CD14-positive monocyte (primary cell): ENCODE measurements at regions not wholly inside any gene's neighbourhood (a gene's known extent, or its start where the extent isn't known, plus 50 kb on each side); places are given as distances from the start of the nearest gene placed in this dataset.
A peak's percentile ranks its signal among the peaks of the same experiment; 100 is the strongest.

ENCODE experiments used
- DNase-seq, 3 donors: peaks; one replicate each; pipeline ENCODE4 v3.0.0-alpha.2; 2011 to 2022
- H2AFZ ChIP-seq: 2 replicates; pipeline ENCODE4 v1.6.0; 2012; ENCODE audit warnings: mild to moderate bottlenecking, low read depth, low read length, inconsistent platforms; ENCODE audit not compliant: insufficient read depth, poor library complexity, severe bottlenecking
- H3K27ac ChIP-seq, 2 donors: 1 replicate in 1 of 2; 2 replicates in 1 of 2; pipeline ENCODE4 v1.5.1; 2012 to 2013; ENCODE audit warnings: low read length in 2 of 2, control low read depth in 1 of 2, inconsistent platforms in 1 of 2, low read depth in 1 of 2, mild to moderate bottlenecking in 1 of 2
- H3K27me3 ChIP-seq, 2 donors: one replicate each; pipeline versions ENCODE4 v1.6.0 to v1.6.1; 2011 to 2013; ENCODE audit warnings: low read length in 2 of 2; ENCODE audit not compliant: control insufficient read depth in 2 of 2, insufficient read depth in 2 of 2
- H3K36me3 ChIP-seq, 2 donors: replicated peaks in 1 of 2; 1 replicate in 1 of 2; 2 replicates in 1 of 2; pipeline versions ENCODE4 v1.5.1 to v1.6.1; 2012 to 2013; ENCODE audit warnings: low read length in 2 of 2, control low read depth in 1 of 2, inconsistent platforms in 1 of 2, mild to moderate bottlenecking in 1 of 2; ENCODE audit not compliant: insufficient read depth in 2 of 2, control insufficient read depth in 1 of 2
- H3K4me1 ChIP-seq, 2 donors: 1 replicate in 1 of 2; 2 replicates in 1 of 2; pipeline versions ENCODE4 v1.5.1 to v1.6.1; 2012 to 2013; ENCODE audit warnings: low read length in 2 of 2, control low read depth in 1 of 2, inconsistent platforms in 1 of 2, mild to moderate bottlenecking in 1 of 2, moderate library complexity in 1 of 2; ENCODE audit not compliant: insufficient read depth in 2 of 2, control insufficient read depth in 1 of 2
- H3K4me2 ChIP-seq: replicated peaks from 2 replicates; pipeline ENCODE3; 2012; ENCODE audit warnings: low read length, moderate library complexity, mild to moderate bottlenecking; ENCODE audit not compliant: poor library complexity, severe bottlenecking; ENCODE audit errors: extremely low read depth
- H3K4me3 ChIP-seq, 3 experiments: fragments of 200-600 bp in 1 of 3; sonication (generic) in 1 of 3; replicated peaks in 1 of 3; 1 replicate in 2 of 3; 2 replicates in 1 of 3; pipeline ENCODE4 v1.5.1; 2011 to 2013; ENCODE audit warnings: low read length in 3 of 3, mild to moderate bottlenecking in 3 of 3, control low read depth in 2 of 3, low read depth in 2 of 3, inconsistent platforms in 1 of 3, moderate library complexity in 1 of 3
- H3K79me2 ChIP-seq: 2 replicates; pipeline ENCODE4 v1.6.0; 2012; ENCODE audit warnings: mild to moderate bottlenecking, control low read depth, inconsistent platforms, low read length, moderate library complexity; ENCODE audit not compliant: insufficient read depth
- H3K9ac ChIP-seq: 2 replicates; pipeline ENCODE4 v1.6.0; 2017; ENCODE audit warnings: low read length, mild to moderate bottlenecking; ENCODE audit not compliant: insufficient read depth, poor library complexity, severe bottlenecking
- H3K9me3 ChIP-seq, 2 donors: replicated peaks in 1 of 2; 1 replicate in 1 of 2; 2 replicates in 1 of 2; pipeline versions ENCODE4 v1.5.1 to v1.6.1; 2012 to 2013; ENCODE audit warnings: low read length in 2 of 2, control low read depth in 1 of 2; ENCODE audit not compliant: control insufficient read depth in 1 of 2, insufficient read depth in 1 of 2
- H4K20me1 ChIP-seq: 2 replicates; pipeline ENCODE4 v1.6.0; 2012; ENCODE audit warnings: mild to moderate bottlenecking, low read length, control low read depth, moderate library complexity; ENCODE audit not compliant: insufficient read depth
- H3K27ac Mint-ChIP-seq, 7 donors: one replicate each; pipeline ENCODE4 v1.8.0; 2020; ENCODE audit warnings: mild to moderate bottlenecking in 7 of 7, mixed read lengths in 7 of 7, moderate library complexity in 6 of 7, inconsistent platforms in 2 of 7
- H3K27me3 Mint-ChIP-seq, 3 donors: one replicate each; pipeline ENCODE4 v1.8.0; 2021 to 2022; ENCODE audit warnings: low read depth in 3 of 3, mild to moderate bottlenecking in 3 of 3, mixed read lengths in 3 of 3, moderate library complexity in 3 of 3, inconsistent platforms in 1 of 3
- H3K36me3 Mint-ChIP-seq, 2 donors: one replicate each; pipeline ENCODE4 v1.8.0; 2020; ENCODE audit warnings: mixed read lengths in 2 of 2, inconsistent platforms in 1 of 2, mild to moderate bottlenecking in 1 of 2
- H3K4me1 Mint-ChIP-seq: one replicate; pipeline ENCODE4 v1.8.0; 2020; ENCODE audit warnings: mild to moderate bottlenecking, mixed read lengths
- H3K4me3 Mint-ChIP-seq, 2 donors: one replicate each; pipeline ENCODE4 v1.8.0; 2020; ENCODE audit warnings: mild to moderate bottlenecking in 2 of 2, mixed read lengths in 2 of 2, moderate library complexity in 1 of 2
- H3K9me3 Mint-ChIP-seq, 7 donors: one replicate each; pipeline ENCODE4 v1.8.0; 2020 to 2022; ENCODE audit warnings: mixed read lengths in 7 of 7, mild to moderate bottlenecking in 6 of 7, moderate library complexity in 6 of 7, inconsistent platforms in 2 of 7
- CTCF ChIP-seq: fragments of 200-600 bp; IDR thresholded peaks from one replicate; pipeline ENCODE4 v1.8.0; 2022; ENCODE audit warnings: antibody characterized with exemption, mild to moderate bottlenecking
- WGBS: methylation state at CpG from one replicate; pipeline ENCODE4 v1.1.5; 2013; ENCODE audit warnings: missing lambda C conversion rate; ENCODE audit not compliant: insufficient coverage; 5-methylcytosine and 5-hydroxymethylcytosine counted together
- intact Hi-C, 2 donors: fragments of 100-400 bp; cut with micrococcal nuclease; formaldehyde crosslinking; loops; one replicate each; pipeline versions ENCODE4 v1.15.0 to v1.15.1; 2023

GRCh38 chr13:31045286-31046081 is 113.0 kb downstream of the TEX26 start:
- Mint-ChIP-seq H3K9me3 (peaks cover 0 to 5% (median 0%) of the 10 kb centered on the region in 7 donors), H3K4me1 (peaks cover 12% of the 10 kb centered on the region), H3K4me3 (peak overlapping the region; percentile 32 to 56), H3K36me3 (no peaks in the 10 kb centered on the region), H3K27ac (peak overlapping the region in 6 of 7 donors; percentile 41 to 90 (median 80)), H3K27me3 (peaks cover 19 to 27% (median 22%) of the 10 kb centered on the region in 3 donors)
- Histone ChIP-seq H3K4me3 (no peak overlapping the region), H3K9ac (peak overlapping the region; percentile 2), H3K9me3 (no peaks in the 10 kb centered on the region), H4K20me1 (no peaks in the 10 kb centered on the region), H2AFZ (peak overlapping the region; percentile 24), H3K79me2 (no peaks in the 10 kb centered on the region), H3K4me1 (peaks cover 20 to 31% of the 10 kb centered on the region in 2 donors), H3K36me3 (no peaks in the 10 kb centered on the region), H3K27me3 (peaks cover 3 to 12% of the 10 kb centered on the region in 2 donors), H3K4me2 (peak overlapping the region; percentile 33), H3K27ac (peak overlapping the region in 1 of 2 donors; percentile 75)
- WGBS = 2% methylated on average over 5 of the region's 11 CpGs
- no peak for TF ChIP-seq CTCF
- intact Hi-C loops = loop anchor here in 1 of 2 donors (10.0 kb wide), 1 partner anchor 171 kb away; no protein-coding TSS in a partner anchor
- DNase-seq = peak; percentile 71 to 88 (median 82)

GRCh38 chr13:31044364-31045285 is 112.2 kb downstream of the TEX26 start:
- H3K4me3 ChIP-seq = no peak overlapping the region

More at GRCh38 chr13:31044364-31045285, 112.2 kb downstream of the TEX26 start:
- intact Hi-C loops = loop anchor here in 1 of 2 donors (10.0 kb wide), 1 partner anchor 170 kb away; no protein-coding TSS in a partner anchor
- H3K27me3 ChIP-seq = peaks cover 3 to 18% of the 10 kb centered on the region in 2 donors
- 5% methylated on average over 10 of the region's 18 CpGs for WGBS
- no peaks in the 10 kb centered on the region for H3K79me2 ChIP-seq
- no peaks in the 10 kb centered on the region for H3K9me3 ChIP-seq
- H3K9ac ChIP-seq = peak overlapping the region; percentile 2
- no peaks in the 10 kb centered on the region for H4K20me1 ChIP-seq
- TF ChIP-seq CTCF = peak; percentile 95
- H3K27ac ChIP-seq = peak overlapping the region in 1 of 2 donors; percentile 75
- peak overlapping the region; percentile 23 for H2AFZ ChIP-seq
- Mint-ChIP-seq H3K27ac (peak overlapping the region in 3 of 7 donors; percentile 11 to 90 (median 33)), H3K9me3 (peaks cover 0 to 8% (median 2%) of the 10 kb centered on the region in 7 donors), H3K27me3 (peaks cover 18 to 34% (median 24%) of the 10 kb centered on the region in 3 donors), H3K36me3 (no peaks in the 10 kb centered on the region), H3K4me1 (peaks cover 12% of the 10 kb centered on the region), H3K4me3 (peak overlapping the region in 1 of 2 donors; percentile 61)
- no peaks in the 10 kb centered on the region for H3K36me3 ChIP-seq
- peaks cover 20 to 31% of the 10 kb centered on the region in 2 donors for H3K4me1 ChIP-seq
- no peak overlapping the region for H3K4me2 ChIP-seq
- peak; percentile 66 to 75 (median 68) for DNase-seq
